DND-41 (cell line): ENCODE measurements at regions not wholly inside any gene's neighbourhood (a gene's known extent, or its start where the extent isn't known, plus 50 kb on each side); places are given as distances from the start of the nearest gene placed in this dataset.

Source experiments
- CTCF ChIP-seq: IDR thresholded peaks from 2 replicates; pipeline ENCODE4 v1.5.1; 2012; ENCODE audit warnings: borderline replicate concordance, low read length, moderate library complexity, mild to moderate bottlenecking; ENCODE audit not compliant: poor library complexity, severe bottlenecking; ENCODE audit errors: extremely low read depth
- EZH2 ChIP-seq: IDR thresholded peaks from 3 replicates; pipeline ENCODE4 v1.6.1; 2012; ENCODE audit warnings: borderline replicate concordance, low read depth, mild to moderate bottlenecking, moderate library complexity, low read length, inconsistent platforms; ENCODE audit not compliant: severe bottlenecking

- no peak for TF ChIP-seq CTCF
- TF ChIP-seq EZH2: no peak
These were observed 1505.1 kb downstream of the PCDH9 start for GRCh38 chr13:65725006-65725405.
